Lower leg skin (tissue), 3 donors: ENCODE measurements at regions not wholly inside any gene's neighbourhood (a gene's known extent, or its start where the extent isn't known, plus 50 kb on each side); places are given as distances from the start of the nearest gene placed in this dataset.

Experiments used
- POLR2A ChIP-seq, 2 donors: fragments of 450-650 bp; IDR thresholded peaks; one replicate each; pipeline ENCODE4 v1.6.1; 2016 to 2017; ENCODE audit warnings: antibody characterized with exemption in 2 of 2, mild to moderate bottlenecking in 1 of 2, moderate library complexity in 1 of 2
- TF ChIP-seq, protein P1 (sequence below), 3 donors: fragments of 450-650 bp; IDR thresholded peaks; one replicate each; pipeline ENCODE4 v1.5.1; 2016; ENCODE audit warnings: antibody characterized with exemption in 3 of 3, mild to moderate bottlenecking in 3 of 3, moderate library complexity in 2 of 3

DNA sequence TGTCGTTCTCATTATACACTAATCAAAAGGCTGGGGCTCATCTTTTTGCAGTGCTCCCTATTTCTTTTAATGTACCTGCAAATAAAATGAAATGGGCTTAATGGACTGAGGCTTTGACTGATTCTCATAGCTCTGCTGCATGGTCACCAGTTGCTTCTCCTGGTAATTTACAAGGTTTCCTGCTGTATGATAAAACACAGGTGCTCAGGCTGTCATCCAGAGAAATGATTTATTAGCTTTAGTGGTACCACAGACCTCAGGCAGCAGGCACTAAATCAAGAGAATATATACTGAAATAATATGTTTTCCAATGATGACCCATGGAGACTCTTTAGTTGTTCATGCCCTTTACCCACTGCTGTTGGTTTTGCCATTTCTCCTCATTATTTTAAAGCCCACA, 137.7 kb downstream of the C4orf33 start:
- TF ChIP-seq, protein P1, sequence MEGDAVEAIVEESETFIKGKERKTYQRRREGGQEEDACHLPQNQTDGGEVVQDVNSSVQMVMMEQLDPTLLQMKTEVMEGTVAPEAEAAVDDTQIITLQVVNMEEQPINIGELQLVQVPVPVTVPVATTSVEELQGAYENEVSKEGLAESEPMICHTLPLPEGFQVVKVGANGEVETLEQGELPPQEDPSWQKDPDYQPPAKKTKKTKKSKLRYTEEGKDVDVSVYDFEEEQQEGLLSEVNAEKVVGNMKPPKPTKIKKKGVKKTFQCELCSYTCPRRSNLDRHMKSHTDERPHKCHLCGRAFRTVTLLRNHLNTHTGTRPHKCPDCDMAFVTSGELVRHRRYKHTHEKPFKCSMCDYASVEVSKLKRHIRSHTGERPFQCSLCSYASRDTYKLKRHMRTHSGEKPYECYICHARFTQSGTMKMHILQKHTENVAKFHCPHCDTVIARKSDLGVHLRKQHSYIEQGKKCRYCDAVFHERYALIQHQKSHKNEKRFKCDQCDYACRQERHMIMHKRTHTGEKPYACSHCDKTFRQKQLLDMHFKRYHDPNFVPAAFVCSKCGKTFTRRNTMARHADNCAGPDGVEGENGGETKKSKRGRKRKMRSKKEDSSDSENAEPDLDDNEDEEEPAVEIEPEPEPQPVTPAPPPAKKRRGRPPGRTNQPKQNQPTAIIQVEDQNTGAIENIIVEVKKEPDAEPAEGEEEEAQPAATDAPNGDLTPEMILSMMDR (IDR thresholded peaks at IDR 0.05): no peak
- TF ChIP-seq POLR2A (IDR thresholded peaks at IDR 0.05): no peak
